ENCODE measurements at regions not wholly inside any gene's neighbourhood (a gene's known extent, or its start where the extent isn't known, plus 50 kb on each side); places are given as distances from the start of the nearest gene placed in this dataset.

- Histone ChIP-seq H3K4me1 (no peaks in the 10 kb centered on the region), H3K27me3 (no peaks in the 10 kb centered on the region), H3K27ac (no peak overlapping the region), H3K9me3 (no peaks in the 10 kb centered on the region), H3K36me3 (no peaks in the 10 kb centered on the region), H3K4me3 (no peak overlapping the region)
- ATAC-seq (no peak), DNase-seq (no peak)
- intact Hi-C loops (cut with DNase I) = no loop called here
- WGBS (ENCODE audit: insufficient coverage, low coverage, low lambda C conversion rate, missing lambda C conversion rate) = 21% methylated on average over 1 of the region's 1 CpG
- TF ChIP-seq POLR2A (IDR thresholded peaks at IDR 0.05) = no peak
- TF ChIP-seq, protein P1, sequence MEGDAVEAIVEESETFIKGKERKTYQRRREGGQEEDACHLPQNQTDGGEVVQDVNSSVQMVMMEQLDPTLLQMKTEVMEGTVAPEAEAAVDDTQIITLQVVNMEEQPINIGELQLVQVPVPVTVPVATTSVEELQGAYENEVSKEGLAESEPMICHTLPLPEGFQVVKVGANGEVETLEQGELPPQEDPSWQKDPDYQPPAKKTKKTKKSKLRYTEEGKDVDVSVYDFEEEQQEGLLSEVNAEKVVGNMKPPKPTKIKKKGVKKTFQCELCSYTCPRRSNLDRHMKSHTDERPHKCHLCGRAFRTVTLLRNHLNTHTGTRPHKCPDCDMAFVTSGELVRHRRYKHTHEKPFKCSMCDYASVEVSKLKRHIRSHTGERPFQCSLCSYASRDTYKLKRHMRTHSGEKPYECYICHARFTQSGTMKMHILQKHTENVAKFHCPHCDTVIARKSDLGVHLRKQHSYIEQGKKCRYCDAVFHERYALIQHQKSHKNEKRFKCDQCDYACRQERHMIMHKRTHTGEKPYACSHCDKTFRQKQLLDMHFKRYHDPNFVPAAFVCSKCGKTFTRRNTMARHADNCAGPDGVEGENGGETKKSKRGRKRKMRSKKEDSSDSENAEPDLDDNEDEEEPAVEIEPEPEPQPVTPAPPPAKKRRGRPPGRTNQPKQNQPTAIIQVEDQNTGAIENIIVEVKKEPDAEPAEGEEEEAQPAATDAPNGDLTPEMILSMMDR (IDR thresholded peaks at IDR 0.05) = no peak
These were observed 314.8 kb upstream of the OR4E1 start for GRCh38 chr14:21988413-21988812.

DNA sequence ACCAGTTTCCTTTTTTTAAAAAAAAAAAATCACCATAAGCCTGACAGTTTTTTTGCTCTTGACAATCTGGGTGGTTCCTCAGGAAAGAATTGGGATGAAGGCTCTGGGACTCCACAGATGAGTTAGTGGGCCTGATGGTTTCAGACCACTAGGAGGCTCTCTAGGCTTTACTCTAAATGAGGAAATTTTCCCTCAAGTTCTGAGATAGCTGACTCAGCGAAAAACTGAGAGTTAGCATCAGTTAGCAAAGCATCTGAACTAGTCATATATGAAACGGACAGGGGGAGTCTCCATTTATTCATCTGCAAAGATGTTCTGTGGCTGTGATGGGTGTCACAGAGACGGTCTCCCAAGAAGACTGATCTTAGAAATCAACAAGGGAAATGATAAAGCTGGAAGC lies 314.3 kb upstream of the OR4E1 start:
- Histone ChIP-seq H3K36me3 (no peaks in the 10 kb centered on the region), H3K27ac (no peak overlapping the region), H3K27me3 (no peaks in the 10 kb centered on the region), H3K4me3 (no peak overlapping the region), H3K4me1 (no peaks in the 10 kb centered on the region), H3K9me3 (no peaks in the 10 kb centered on the region)
- DNase-seq (no peak), ATAC-seq (peak; percentile 55 to 61 (median 60))
- TF ChIP-seq, protein P1 (IDR thresholded peaks at IDR 0.05) = peak; percentile 14 to 46 (median 38)
- no peak for TF ChIP-seq POLR2A (IDR thresholded peaks at IDR 0.05)
- intact Hi-C loops (cut with DNase I) = no loop called here
- WGBS (ENCODE audit: insufficient coverage, low coverage, low lambda C conversion rate, missing lambda C conversion rate) = 7% methylated on average over 2 of the region's 3 CpGs

DNA sequence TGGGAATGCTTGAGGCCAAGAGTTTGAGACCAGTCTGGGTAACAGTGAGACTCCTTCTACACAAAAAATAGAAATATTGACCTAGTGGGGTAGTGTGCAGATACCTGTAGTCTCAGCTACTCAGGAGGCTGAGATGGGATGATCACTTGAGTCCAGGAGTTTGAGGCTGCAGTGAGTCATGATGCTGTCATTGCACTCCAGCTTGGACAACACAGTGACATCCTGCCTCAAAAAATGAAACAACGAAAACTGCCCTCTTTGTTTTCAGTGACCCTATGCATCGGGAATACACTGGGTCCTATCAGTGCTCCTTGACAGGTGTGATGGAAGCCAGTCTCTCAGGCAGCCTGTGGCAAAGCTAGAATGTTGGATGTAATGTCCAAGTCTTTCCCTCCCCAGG lies 311.5 kb upstream of the OR4E1 start:
- H3K36me3 ChIP-seq = no peaks in the 10 kb centered on the region
- TF ChIP-seq, protein P1 (IDR thresholded peaks at IDR 0.05) = no peak
- intact Hi-C loops (cut with DNase I) = no loop called here
- DNase-seq (no peak), ATAC-seq (no peak)
- no peak overlapping the region for H3K27ac ChIP-seq
- 17% methylated on average over 2 of the region's 2 CpGs for WGBS (ENCODE audit: insufficient coverage, low coverage, low lambda C conversion rate, missing lambda C conversion rate)
- no peaks in the 10 kb centered on the region for H3K9me3 ChIP-seq
- H3K27me3 ChIP-seq = no peaks in the 10 kb centered on the region
- H3K4me3 ChIP-seq = no peak overlapping the region
- H3K4me1 ChIP-seq = no peaks in the 10 kb centered on the region

- Histone ChIP-seq H3K27ac (no peak overlapping the region), H3K4me1 (no peaks in the 10 kb centered on the region), H3K27me3 (no peaks in the 10 kb centered on the region), H3K36me3 (no peaks in the 10 kb centered on the region), H3K9me3 (no peaks in the 10 kb centered on the region), H3K4me3 (no peak overlapping the region)
- TF ChIP-seq, protein P1 (IDR thresholded peaks at IDR 0.05) = no peak
- no peak for TF ChIP-seq POLR2A (IDR thresholded peaks at IDR 0.05)
- ATAC-seq (no peak), DNase-seq (no peak)
- WGBS (ENCODE audit: insufficient coverage, low coverage, low lambda C conversion rate, missing lambda C conversion rate) = 33% methylated on average over 4 of the region's 5 CpGs
- intact Hi-C loops (cut with DNase I) = no loop called here
These were observed 305.3 kb upstream of the OR4E1 start for GRCh38 chr14:21978999-21979314.
